CD4-positive, alpha-beta T cell treated with Interleukin-6 for 4 hours (primary cell): ENCODE measurements at regions not wholly inside any gene's neighbourhood (a gene's known extent, or its start where the extent isn't known, plus 50 kb on each side); places are given as distances from the start of the nearest gene placed in this dataset.
"Not testable (repeated sequence)": the region's sequence is repeated elsewhere in the genome, so short reads cannot be mapped to it uniquely, and the experiment has no call there.

Experiments used
- DNase-seq: peaks from one replicate; pipeline ENCODE4 v3.0.0-alpha.2; 2020; ENCODE audit warnings: mixed read lengths

DNA sequence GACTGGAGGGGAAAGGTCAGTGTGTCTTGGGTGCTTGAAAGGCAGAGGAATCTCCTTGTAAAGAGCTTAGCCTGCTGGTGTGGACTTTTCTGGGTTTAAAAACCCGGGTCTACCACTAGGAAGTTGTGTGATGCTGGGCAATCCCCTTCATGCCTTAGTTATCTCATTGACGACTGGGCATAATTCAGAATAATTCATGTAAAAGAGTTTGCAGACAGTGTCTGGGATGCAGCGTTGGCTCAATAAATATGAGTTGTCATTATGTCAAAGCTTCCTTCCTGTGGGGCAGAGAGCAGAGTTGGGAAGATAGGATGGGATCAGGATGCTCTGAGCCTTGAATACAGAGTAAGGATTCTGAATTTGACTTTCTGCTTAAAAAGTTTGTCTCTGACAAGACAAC lies 196.4 kb downstream of the ADRA2A start:
- DNase-seq, result no peak

- no peak for DNase-seq
These were observed 196.8 kb downstream of the ADRA2A start for GRCh38 chr10:111273635-111274034.

- DNase-seq, result no peak
These were observed 198.3 kb downstream of the ADRA2A start for GRCh38 chr10:111275091-111275490.

DNA sequence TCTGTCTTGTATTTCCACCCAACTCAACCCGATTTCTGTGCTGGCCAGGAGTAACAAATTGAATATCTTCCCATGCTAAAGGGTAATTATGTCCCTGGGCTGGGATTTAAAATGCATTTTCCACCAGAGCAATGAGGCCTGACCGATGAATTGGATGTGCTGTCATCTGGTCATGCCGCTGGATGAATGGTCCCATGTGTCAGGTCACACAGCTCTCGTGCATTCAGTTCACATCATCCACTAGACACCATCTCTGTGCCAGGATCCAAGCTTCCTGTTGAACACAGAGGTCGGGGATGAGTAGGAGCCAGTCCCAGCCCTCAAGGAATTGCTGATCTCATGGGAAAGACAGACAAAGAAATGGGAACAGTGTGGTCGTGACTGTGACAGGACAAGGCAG lies 200.8 kb downstream of the ADRA2A start:
- DNase-seq, result no peak

DNA sequence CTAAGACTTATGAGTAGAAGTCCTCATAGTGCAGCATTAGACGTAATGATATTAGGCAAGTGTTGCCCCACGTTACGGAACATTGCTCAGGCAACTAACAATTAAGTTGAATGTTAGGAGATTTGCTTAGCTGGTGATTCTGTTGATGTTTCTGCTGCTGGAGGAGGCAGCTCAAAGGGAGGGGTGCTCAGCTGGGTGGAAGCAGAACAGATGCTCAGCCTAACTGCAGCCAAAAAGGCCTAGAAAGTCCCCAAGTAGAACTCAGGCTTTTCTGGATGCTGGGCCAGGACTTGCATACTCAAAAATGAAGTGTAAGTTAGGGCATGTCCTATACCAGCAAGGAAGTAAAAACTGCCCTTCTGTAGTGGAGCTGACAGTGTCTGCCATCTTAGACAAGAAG lies 201.4 kb downstream of the ADRA2A start:
- DNase-seq, result no peak

GRCh38 chr10:111281516-111281915 lies 204.7 kb downstream of the ADRA2A start:
- DNase-seq, result no peak

- no peak for DNase-seq
These were observed 212.6 kb downstream of the ADRA2A start for GRCh38 chr10:111289461-111289860.

DNA sequence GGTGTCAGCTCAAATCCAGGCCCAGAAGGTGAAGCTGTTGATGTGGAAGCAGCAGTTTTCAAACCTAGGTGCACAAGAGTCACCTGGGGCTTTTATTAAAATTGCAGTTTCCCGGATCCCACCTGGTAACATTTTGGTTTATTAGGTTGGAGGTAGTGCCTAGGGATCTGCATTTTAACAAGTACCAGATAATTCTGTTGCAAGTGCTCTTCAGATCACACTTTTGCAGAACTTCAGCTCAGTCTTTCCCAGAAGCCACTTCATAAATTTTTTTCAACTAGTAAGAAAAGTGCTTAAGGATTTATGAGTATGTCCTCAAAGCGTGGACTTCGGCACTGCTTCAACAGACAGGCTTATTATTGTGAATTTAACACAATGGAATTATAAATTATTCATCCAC lies 213.8 kb downstream of the ADRA2A start:
- no peak for DNase-seq

DNA sequence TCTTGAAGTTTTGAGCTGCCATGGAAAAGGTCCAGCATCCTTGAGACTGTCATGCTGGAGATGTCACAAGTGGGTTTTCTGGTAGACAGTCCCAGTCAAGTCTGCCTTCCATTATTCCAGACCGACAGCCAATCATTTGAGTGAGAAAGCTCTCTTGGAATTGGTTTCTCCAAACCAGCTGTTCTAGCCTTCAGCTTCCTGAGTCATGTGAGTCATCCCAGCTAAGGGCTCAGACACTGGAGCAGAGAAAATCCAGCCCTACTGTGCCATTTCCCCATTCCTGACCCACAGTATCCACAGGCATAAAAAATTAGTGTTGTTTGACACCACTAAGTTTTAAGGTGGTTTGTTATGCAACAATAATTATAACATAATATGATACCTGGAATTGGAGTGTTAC lies 219.0 kb downstream of the ADRA2A start:
- DNase-seq, result no peak

GRCh38 chr10:111297351-111297848 lies 220.6 kb downstream of the ADRA2A start:
- no peak for DNase-seq

GRCh38 chr10:111298031-111298430 lies 221.2 kb downstream of the ADRA2A start:
- DNase-seq, result no peak

DNA sequence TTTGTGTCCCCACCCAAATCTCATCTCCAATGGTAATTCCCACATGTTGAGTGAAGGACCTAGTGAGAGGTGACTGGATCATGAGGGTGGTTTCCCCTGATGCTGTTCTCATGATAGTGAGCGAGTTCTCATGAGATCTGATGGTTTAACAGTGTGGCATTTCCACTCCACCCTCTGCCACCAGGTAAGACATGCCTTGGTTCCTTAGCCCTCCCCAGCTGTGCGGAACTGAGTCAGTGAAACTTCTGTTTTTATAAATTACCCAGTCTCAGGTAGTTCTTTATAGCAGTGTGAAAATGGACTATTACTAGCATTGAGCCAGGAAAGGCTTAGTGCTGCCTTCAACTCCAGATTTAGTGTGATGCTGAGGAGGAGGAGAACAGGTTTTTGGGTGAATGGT lies 222.2 kb downstream of the ADRA2A start:
- no peak for DNase-seq

GRCh38 chr10:111303887-111304286 lies 227.1 kb downstream of the ADRA2A start:
- no peak for DNase-seq

DNA sequence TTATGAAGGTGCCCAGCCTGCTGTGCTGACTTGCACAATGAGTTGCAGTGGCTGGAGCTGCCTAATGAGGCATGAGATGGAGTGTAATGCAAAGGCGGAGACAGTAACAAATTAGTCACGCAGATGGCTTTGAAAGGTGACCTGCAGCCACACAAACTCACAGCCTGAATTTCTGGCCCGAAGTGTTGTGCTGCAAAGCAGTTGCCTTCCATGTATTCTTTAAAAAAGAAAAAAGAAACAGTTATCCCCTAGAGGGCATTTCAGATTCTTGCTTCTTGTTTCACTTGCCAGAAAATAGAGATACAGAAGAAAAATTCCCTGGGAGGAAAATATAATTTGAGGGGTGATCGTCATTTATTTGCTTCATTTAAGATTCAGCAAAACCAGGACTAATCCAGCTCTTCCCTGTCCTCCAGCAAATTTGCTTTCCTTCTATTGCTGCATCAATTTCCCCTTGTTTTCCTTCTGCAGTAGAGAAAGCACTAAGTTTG lies 239.9 kb downstream of the ADRA2A start:
- DNase-seq, result no peak

DNA sequence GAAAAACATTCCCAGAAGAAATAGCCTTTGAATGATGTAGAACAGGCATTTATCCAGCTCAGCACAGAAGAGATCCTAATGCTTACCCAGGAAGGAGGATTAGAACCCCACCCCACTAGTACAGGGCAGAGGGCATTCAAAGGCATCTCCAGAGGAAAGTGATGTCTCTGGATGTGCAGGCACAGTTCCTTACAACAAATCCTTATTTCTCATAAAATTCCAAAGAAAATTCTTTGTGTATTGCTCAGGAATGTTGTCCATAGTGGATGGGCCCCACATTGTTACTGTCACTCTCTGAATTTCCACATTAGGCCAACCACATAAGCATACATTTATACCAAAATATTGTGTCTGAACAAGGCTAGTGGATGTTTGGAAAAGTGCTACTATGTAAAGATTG lies 243.0 kb downstream of the ADRA2A start:
- DNase-seq, result no peak

GRCh38 chr10:111323389-111323966 lies 246.6 kb downstream of the ADRA2A start:
- no peak for DNase-seq

GRCh38 chr10:111332174-111332573 lies 255.3 kb downstream of the ADRA2A start:
- DNase-seq, result not testable (repeated sequence)

GRCh38 chr10:111335826-111336225 lies 259.0 kb downstream of the ADRA2A start:
- DNase-seq, result no peak

GRCh38 chr10:111338035-111338434 lies 261.2 kb downstream of the ADRA2A start:
- no peak for DNase-seq

DNA sequence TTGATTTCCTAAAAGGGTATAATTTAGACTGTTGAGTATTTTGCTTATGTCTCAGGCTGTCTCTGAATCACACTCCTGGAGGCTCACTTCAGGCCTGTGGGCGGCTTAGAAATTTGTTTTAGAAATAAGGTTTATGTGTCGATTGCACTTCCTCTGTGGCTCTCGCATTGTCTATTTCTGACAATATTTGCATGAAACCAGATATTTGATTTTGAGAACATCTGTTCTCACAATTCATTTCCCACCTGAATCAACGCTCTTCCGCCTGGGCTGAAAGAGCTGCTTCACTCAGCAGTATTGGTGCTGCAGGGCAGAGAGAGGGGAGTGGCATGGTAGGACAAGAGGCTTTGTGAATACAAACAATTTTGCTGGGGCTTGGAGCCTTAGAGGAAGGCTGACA lies 262.0 kb downstream of the ADRA2A start:
- DNase-seq, result no peak

DNA sequence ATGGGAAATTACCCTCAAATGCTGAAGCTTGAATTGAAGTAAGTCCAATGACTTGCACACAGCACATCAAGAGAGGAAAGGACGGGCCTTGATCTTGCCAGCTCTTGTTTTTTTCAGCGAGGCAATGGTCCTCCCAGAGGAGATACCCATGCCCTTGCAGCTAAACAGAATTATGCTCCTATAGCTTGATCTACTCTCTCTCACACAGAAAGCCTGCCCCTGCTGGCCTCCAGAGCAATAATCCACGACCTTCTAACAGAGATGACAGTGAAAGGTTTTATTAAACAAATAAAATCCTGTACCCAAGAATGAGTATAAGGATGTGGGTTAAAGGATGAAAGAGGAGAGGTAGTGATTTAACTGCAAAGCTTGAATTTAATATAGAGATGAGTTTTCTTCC lies 268.0 kb downstream of the ADRA2A start:
- DNase-seq, result no peak

- DNase-seq, result no peak
These were observed 270.7 kb downstream of the ADRA2A start for GRCh38 chr10:111347386-111348013.

GRCh38 chr10:111348076-111348475 lies 271.2 kb downstream of the ADRA2A start:
- no peak for DNase-seq

GRCh38 chr10:111354859-111355258 lies 278.0 kb downstream of the ADRA2A start:
- DNase-seq, result no peak

- no peak for DNase-seq
These were observed 279.7 kb downstream of the ADRA2A start for GRCh38 chr10:111356571-111356970.
